Stimulated activated naive CD8-positive, alpha-beta T cell treated with anti-CD3 and anti-CD28 coated beads, Interleukin-15, amount 100 ng/mL, for 72 hours (primary cell): ENCODE measurements at regions not wholly inside any gene's neighbourhood (a gene's known extent, or its start where the extent isn't known, plus 50 kb on each side); places are given as distances from the start of the nearest gene placed in this dataset.
"Not testable (repeated sequence)": the region's sequence is repeated elsewhere in the genome, so short reads cannot be mapped to it uniquely, and the experiment has no call there.

Experiments used
- ATAC-seq: fragments of 150-1000 bp; cut with Tn5 transposase; 2 replicates; pipeline ENCODE4 v1.10.0; 2021; ENCODE audit warnings: mild to moderate bottlenecking, moderate library complexity
- DNase-seq, 2 donors: peaks; one replicate each; pipeline ENCODE4 v3.0.0; 2021 to 2022
- H3K27ac Mint-ChIP-seq, 2 donors: one replicate each; pipeline ENCODE4 v1.8.0; 2022; ENCODE audit warnings: mild to moderate bottlenecking in 2 of 2, mixed read lengths in 2 of 2, moderate library complexity in 2 of 2
- H3K27me3 Mint-ChIP-seq: one replicate; pipeline ENCODE4 v1.8.0; 2022; ENCODE audit warnings: mixed read lengths
- H3K4me1 Mint-ChIP-seq: one replicate; pipeline ENCODE4 v1.8.0; 2022; ENCODE audit warnings: mild to moderate bottlenecking, mixed read lengths
- H3K4me3 Mint-ChIP-seq, 2 donors: one replicate each; pipeline ENCODE4 v1.8.0; 2022; ENCODE audit warnings: mild to moderate bottlenecking in 2 of 2, mixed read lengths in 2 of 2, moderate library complexity in 1 of 2
- H3K9me3 Mint-ChIP-seq, 2 donors: one replicate each; pipeline ENCODE4 v1.8.0; 2022; ENCODE audit warnings: mixed read lengths in 2 of 2

DNA sequence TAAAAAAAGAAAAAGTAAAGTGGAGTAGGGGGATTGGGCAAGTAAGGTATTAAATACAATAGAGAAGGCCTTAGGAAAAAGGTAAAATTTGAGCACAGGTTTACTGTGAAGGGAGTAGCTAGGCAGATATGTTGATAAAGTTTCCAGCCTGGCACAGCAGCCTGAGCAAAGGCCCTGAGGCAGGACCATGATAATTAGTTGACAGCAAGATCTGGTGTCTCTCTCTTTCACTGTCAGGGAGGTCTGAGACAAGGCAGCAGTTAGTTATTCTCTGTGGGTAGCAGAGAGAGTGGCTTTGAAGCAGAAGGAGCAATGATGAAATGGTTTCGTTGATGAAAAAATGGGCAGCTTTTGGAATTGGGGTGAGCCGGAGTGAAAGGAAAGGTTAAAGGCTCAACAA lies 119.5 kb downstream of the KDR start:
- ATAC-seq (no peak), DNase-seq (no peak)
- H3K4me1 Mint-ChIP-seq = no peaks in the 10 kb centered on the region
- peaks cover 6% of the 10 kb centered on the region for H3K27me3 Mint-ChIP-seq
- H3K4me3 Mint-ChIP-seq = no peak overlapping the region
- no peak overlapping the region for H3K27ac Mint-ChIP-seq
- no peaks in the 10 kb centered on the region for H3K9me3 Mint-ChIP-seq

DNA sequence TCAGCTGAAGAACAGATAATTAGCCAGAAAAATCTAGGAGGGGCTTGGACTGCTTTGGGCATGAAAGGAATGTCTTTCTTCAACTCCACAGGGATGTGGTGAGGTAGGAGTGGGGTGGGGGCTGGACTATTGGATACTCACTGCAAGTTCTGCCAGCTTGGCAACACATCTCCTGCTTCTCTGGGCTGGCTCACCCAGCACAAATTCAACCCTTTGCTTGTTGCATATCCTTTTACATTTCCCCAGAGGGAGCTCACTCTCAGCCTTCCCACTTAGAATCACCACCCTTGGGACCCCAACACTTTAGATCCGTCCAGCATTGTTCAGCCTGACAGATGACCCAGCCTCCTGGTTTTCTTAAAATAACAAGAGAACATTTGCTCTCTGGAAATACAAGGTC lies 120.6 kb downstream of the KDR start:
- Mint-ChIP-seq H3K4me1 (no peaks in the 10 kb centered on the region), H3K9me3 (no peaks in the 10 kb centered on the region), H3K27ac (no peak overlapping the region), H3K27me3 (peaks cover 6% of the 10 kb centered on the region), H3K4me3 (no peak overlapping the region)
- no peak for DNase-seq
- ATAC-seq = no peak

GRCh38 chr4:55002431-55002830 lies 123.0 kb downstream of the KDR start:
- no peak overlapping the region for H3K27ac Mint-ChIP-seq
- no peaks in the 10 kb centered on the region for H3K4me1 Mint-ChIP-seq
- no peaks in the 10 kb centered on the region for H3K9me3 Mint-ChIP-seq
- ATAC-seq (no peak), DNase-seq (no peak)
- peaks cover 18% of the 10 kb centered on the region for H3K27me3 Mint-ChIP-seq
- H3K4me3 Mint-ChIP-seq = no peak overlapping the region

GRCh38 chr4:55001538-55001937 lies 123.9 kb downstream of the KDR start:
- Mint-ChIP-seq H3K4me3 (no peak overlapping the region), H3K4me1 (no peaks in the 10 kb centered on the region), H3K27ac (no peak overlapping the region), H3K27me3 (peaks cover 18% of the 10 kb centered on the region), H3K9me3 (no peaks in the 10 kb centered on the region)
- DNase-seq (no peak), ATAC-seq (no peak)

DNA sequence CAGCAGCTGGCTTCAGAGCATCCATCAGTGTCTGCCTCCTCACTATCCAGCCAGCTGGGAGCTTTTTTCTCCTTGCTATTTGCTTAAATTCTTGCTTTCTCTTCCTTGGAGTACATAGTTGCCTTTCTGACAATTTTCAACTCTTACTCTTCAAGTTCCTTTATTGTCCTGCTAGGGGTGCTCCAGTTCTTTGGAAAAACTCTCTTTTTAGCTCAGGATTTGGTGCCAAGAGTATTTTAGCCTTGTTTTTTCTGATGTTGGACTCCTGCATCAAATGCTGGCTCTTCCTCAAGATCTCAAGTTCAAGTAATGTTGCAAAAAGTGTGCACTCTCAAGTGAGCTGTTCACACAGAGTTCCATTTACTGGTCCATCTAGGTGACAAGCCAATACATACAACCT lies 126.4 kb downstream of the KDR start:
- ATAC-seq (no peak), DNase-seq (no peak)
- no peak overlapping the region for H3K27ac Mint-ChIP-seq
- no peaks in the 10 kb centered on the region for H3K4me1 Mint-ChIP-seq
- H3K27me3 Mint-ChIP-seq = peaks cover 27% of the 10 kb centered on the region
- H3K9me3 Mint-ChIP-seq = no peaks in the 10 kb centered on the region
- no peak overlapping the region for H3K4me3 Mint-ChIP-seq

GRCh38 chr4:54993473-54994026 lies 131.8 kb downstream of the KDR start:
- DNase-seq, H3K4me1 Mint-ChIP-seq, H3K27ac Mint-ChIP-seq, H3K4me3 Mint-ChIP-seq, ATAC-seq: not testable (repeated sequence)
- Mint-ChIP-seq H3K27me3 (peaks cover 12% of the 10 kb centered on the region), H3K9me3 (peaks cover 4 to 10% of the 10 kb centered on the region in 2 donors)

DNA sequence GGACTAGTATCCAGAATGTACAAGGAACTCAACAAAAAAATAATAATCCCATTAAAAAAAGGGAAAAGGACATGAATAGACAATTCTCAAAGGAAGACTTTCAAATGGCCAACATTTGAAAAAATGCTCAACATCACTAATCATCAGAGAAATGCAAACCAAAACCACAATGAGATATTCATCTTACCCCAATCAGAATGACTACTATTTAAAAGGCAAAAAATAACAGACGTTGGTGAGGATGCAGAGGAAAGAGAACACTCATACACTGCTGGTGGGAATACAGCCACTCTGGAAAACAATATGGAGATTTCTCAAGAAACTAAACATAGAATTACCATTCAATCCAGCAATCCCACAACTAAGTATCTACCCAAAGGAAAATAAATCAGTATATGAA lies 133.1 kb downstream of the KDR start:
- Mint-ChIP-seq H3K4me3 (no peak overlapping the region), H3K4me1 (no peaks in the 10 kb centered on the region)
- no peak for DNase-seq

GRCh38 chr4:54988655-54989054 lies 136.7 kb downstream of the KDR start:
- Mint-ChIP-seq H3K27ac (no peak overlapping the region), H3K27me3 (no peaks in the 10 kb centered on the region), H3K9me3 (peaks cover 11 to 28% of the 10 kb centered on the region in 2 donors), H3K4me3 (no peak overlapping the region), H3K4me1 (no peaks in the 10 kb centered on the region)
- ATAC-seq (no peak), DNase-seq (no peak)

More for the DNA sequence above, 133.1 kb downstream of the KDR start:
- Mint-ChIP-seq H3K27ac (no peak overlapping the region), H3K27me3 (peaks cover 9% of the 10 kb centered on the region), H3K9me3 (peaks cover 9 to 23% of the 10 kb centered on the region in 2 donors)
- no peak for ATAC-seq

GRCh38 chr4:54986095-54986846 lies 139.1 kb downstream of the KDR start:
- DNase-seq (no peak), ATAC-seq (no peak)
- Mint-ChIP-seq H3K4me3 (no peak overlapping the region), H3K9me3 (peaks cover 11 to 28% of the 10 kb centered on the region in 2 donors), H3K27me3 (peaks cover 10% of the 10 kb centered on the region), H3K4me1 (no peaks in the 10 kb centered on the region), H3K27ac (no peak overlapping the region)

GRCh38 chr4:54976682-54977081 lies 148.7 kb downstream of the KDR start:
- DNase-seq = no peak
- ATAC-seq = no peak
- peaks cover 20% of the 10 kb centered on the region for H3K27me3 Mint-ChIP-seq
- H3K27ac Mint-ChIP-seq = peak overlapping the region in 1 of 2 donors; percentile 41
- no peaks in the 10 kb centered on the region for H3K9me3 Mint-ChIP-seq
- H3K4me1 Mint-ChIP-seq = no peaks in the 10 kb centered on the region
- H3K4me3 Mint-ChIP-seq = no peak overlapping the region

DNA sequence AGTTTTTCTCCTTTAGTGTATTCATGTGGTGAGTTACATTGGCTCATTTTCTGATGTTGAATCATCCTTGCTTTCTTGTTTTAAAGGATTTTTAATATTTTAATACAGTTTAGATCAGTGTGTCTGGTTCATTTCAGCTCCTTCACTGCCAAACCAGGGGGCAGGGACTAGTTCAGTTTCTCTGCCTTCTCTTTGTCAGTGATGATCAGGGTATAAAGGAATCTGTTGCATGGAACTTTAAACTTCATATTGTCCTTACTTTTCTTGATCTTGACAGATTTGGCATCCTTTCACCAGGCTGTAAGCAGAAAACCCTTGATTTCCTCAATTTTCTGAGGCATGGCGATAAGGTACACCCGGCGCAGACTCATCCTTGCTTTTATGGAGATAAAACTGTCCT lies 149.4 kb downstream of the KDR start:
- Mint-ChIP-seq H3K9me3 (no peaks in the 10 kb centered on the region), H3K27ac (no peak overlapping the region), H3K4me1 (no peaks in the 10 kb centered on the region), H3K4me3 (no peak overlapping the region), H3K27me3 (peaks cover 14% of the 10 kb centered on the region)
- no peak for ATAC-seq
- no peak for DNase-seq

DNA sequence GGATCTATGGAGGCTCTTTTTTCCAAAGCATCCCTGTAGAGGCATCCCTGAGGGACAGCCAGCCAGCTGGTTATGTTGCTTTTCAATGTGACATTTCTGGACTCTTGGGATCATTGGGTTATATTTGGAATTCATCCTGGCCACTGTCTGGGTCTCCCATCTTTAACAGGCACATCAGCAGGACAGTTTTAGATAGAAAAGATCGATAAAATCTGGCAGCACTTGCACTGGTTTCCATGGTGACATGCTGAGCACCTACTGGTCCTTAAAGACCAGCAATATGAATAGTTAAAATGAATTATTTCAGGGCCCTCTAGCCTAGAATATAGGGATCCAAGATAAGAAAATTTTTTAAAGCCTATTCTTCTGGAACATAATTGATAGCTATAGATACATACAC lies 151.6 kb downstream of the KDR start:
- DNase-seq (no peak), ATAC-seq (no peak)
- Mint-ChIP-seq H3K27ac (no peak overlapping the region), H3K4me1 (no peaks in the 10 kb centered on the region), H3K9me3 (no peaks in the 10 kb centered on the region), H3K27me3 (peaks cover 6% of the 10 kb centered on the region), H3K4me3 (no peak overlapping the region)

DNA sequence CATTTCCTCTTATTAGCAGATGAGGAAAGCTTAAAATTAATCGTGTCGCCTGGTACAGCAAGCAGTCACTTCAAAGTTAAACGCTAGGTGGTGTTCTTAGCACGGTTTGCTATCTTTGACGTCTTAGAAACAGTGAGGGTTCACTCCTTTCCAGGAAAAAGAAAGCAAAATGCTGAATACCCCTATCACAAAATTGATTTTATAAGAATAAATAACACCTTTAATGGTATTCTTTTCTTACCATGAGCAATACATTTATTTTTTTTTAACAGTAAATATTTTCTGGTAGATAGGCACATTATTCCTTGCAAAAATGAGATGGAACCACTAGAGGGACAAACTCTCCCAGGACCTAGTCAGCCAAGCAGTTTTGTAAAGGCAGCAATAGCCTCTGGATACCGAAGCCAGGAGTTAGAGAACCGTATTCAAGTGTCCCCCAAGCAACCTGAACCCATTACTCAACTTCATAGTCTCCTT lies 153.9 kb downstream of the KDR start:
- Mint-ChIP-seq H3K4me1 (no peaks in the 10 kb centered on the region), H3K27ac (peak overlapping the region in 1 of 2 donors; percentile 55), H3K9me3 (no peaks in the 10 kb centered on the region), H3K27me3 (peaks cover under 1% of the 10 kb centered on the region), H3K4me3 (no peak overlapping the region)
- DNase-seq (no peak), ATAC-seq (peak; percentile 46)

DNA sequence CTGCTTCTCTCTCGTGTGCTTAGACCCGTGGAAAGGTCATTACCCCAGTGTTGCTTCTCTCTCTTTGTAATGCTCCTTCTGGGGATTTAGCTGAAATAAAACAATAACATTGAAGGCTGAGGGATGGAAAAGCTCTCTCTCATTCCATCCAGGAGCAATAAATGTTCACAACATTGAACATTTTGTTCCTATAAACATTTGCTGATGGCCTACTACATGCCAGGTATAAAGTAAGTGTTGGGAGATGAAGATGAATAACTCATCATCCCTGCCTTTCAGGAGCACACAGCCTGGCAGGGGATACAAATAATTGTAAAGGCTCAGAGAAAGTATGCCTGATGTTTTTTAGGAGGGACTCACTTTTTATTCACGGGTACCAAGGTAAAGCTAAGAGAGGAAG lies 158.1 kb downstream of the KDR start:
- DNase-seq (no peak), ATAC-seq (no peak)
- Mint-ChIP-seq H3K4me1 (no peaks in the 10 kb centered on the region), H3K27me3 (no peaks in the 10 kb centered on the region), H3K9me3 (no peaks in the 10 kb centered on the region), H3K27ac (no peak overlapping the region), H3K4me3 (no peak overlapping the region)

GRCh38 chr4:54961357-54961975 lies 163.9 kb downstream of the KDR start:
- Mint-ChIP-seq H3K27ac (no peak overlapping the region), H3K4me1 (peaks cover 15% of the 10 kb centered on the region), H3K9me3 (no peaks in the 10 kb centered on the region), H3K4me3 (no peak overlapping the region), H3K27me3 (no peaks in the 10 kb centered on the region)
- ATAC-seq (peak; percentile 37), DNase-seq (no peak)

GRCh38 chr4:54959651-54960116 lies 165.7 kb downstream of the KDR start:
- ATAC-seq (no peak), DNase-seq (no peak)
- Mint-ChIP-seq H3K27ac (no peak overlapping the region), H3K9me3 (no peaks in the 10 kb centered on the region), H3K4me3 (no peak overlapping the region), H3K4me1 (peaks cover 15% of the 10 kb centered on the region), H3K27me3 (no peaks in the 10 kb centered on the region)
